AG09309 (cell line): ENCODE measurements at regions not wholly inside any gene's neighbourhood (a gene's known extent, or its start where the extent isn't known, plus 50 kb on each side); places are given as distances from the start of the nearest gene placed in this dataset.

Experiments used
- DNase-seq: peaks from one replicate; pipeline ENCODE4 v3.0.0-alpha.2; 2010; ENCODE audit warnings: low read depth
- H3K4me3 ChIP-seq: 2 replicates; pipeline ENCODE4 v1.5.1; 2011; ENCODE audit warnings: mild to moderate bottlenecking, low read depth, low read length, moderate library complexity; ENCODE audit not compliant: control insufficient read depth
- CTCF ChIP-seq: IDR thresholded peaks from 2 replicates; pipeline ENCODE4 v1.5.1; 2011; ENCODE audit warnings: mild to moderate bottlenecking, low read depth, low read length, inconsistent platforms; ENCODE audit not compliant: insufficient read depth, control insufficient read depth; ENCODE audit errors: missing control alignments

- no peak for TF ChIP-seq CTCF
- no peak for DNase-seq
- no peak overlapping the region for H3K4me3 ChIP-seq
These were observed 142.2 kb downstream of the PHETA1 start for GRCh38 chr12:111226680-111227079.

GRCh38 chr12:111225307-111225706 lies 143.6 kb downstream of the PHETA1 start:
- H3K4me3 ChIP-seq = no peak overlapping the region
- no peak for DNase-seq
- no peak for TF ChIP-seq CTCF

- no peak for TF ChIP-seq CTCF
- no peak overlapping the region for H3K4me3 ChIP-seq
- DNase-seq = no peak
These were observed 144.5 kb downstream of the PHETA1 start for GRCh38 chr12:111224186-111225066.

GRCh38 chr12:111222523-111222922 lies 146.4 kb downstream of the PHETA1 start:
- no peak for TF ChIP-seq CTCF
- no peak overlapping the region for H3K4me3 ChIP-seq
- no peak for DNase-seq

- no peak for TF ChIP-seq CTCF
- DNase-seq = no peak
- H3K4me3 ChIP-seq = no peak overlapping the region
These were observed 146.9 kb downstream of the PHETA1 start for GRCh38 chr12:111222027-111222414.

- no peak for DNase-seq
- no peak overlapping the region for H3K4me3 ChIP-seq
- TF ChIP-seq CTCF = no peak
These were observed 147.6 kb downstream of the PHETA1 start for GRCh38 chr12:111221062-111222026.
